Amniotic epithelial cell (primary cell): ENCODE measurements at regions not wholly inside any gene's neighbourhood (a gene's known extent, or its start where the extent isn't known, plus 50 kb on each side); places are given as distances from the start of the nearest gene placed in this dataset.
A peak's percentile ranks its signal among the peaks of the same experiment; 100 is the strongest.

Experiments used
- DNase-seq: peaks from one replicate; pipeline ENCODE4 v3.0.0-alpha.2; 2010; ENCODE audit warnings: low read depth

DNA sequence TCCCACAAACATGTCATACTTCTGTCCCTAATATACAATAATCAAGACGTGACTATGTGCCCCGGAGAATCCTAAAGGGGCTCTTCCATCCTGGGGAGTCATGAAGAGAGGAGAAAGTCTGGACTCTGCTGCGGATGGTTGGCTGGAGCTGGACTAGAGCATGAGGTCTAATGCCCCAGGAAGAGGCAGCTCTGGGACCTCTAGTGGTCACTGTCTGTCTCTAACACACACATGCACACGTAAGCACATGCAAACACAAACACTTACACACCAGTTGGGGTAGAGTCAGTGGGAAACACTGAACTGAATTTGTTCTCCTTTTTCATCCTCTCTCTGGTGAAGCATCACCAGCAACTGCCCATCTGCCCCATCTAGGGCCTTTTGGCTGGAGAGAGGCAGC is 271.6 kb downstream of the TDRD15 start:
- no peak for DNase-seq

DNA sequence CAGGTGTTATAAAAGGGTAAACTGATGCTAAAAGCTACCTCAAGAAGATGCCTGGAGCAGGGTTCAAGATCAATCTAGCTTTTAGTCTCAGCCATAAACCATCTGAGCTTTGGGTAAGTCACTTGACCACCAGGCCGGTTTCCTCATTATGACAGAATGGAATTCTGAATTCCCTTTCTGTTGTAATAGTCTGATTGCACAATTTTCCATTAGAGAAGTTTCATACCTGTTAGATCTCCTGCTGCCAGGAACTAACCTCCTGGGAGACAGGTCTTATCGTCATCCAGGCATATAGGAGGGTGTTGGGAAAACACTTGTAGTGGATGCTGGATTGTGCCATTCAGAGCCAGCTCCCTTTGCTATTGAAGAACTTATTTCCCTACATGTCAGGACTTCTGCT is 272.5 kb downstream of the TDRD15 start:
- no peak for DNase-seq

DNA sequence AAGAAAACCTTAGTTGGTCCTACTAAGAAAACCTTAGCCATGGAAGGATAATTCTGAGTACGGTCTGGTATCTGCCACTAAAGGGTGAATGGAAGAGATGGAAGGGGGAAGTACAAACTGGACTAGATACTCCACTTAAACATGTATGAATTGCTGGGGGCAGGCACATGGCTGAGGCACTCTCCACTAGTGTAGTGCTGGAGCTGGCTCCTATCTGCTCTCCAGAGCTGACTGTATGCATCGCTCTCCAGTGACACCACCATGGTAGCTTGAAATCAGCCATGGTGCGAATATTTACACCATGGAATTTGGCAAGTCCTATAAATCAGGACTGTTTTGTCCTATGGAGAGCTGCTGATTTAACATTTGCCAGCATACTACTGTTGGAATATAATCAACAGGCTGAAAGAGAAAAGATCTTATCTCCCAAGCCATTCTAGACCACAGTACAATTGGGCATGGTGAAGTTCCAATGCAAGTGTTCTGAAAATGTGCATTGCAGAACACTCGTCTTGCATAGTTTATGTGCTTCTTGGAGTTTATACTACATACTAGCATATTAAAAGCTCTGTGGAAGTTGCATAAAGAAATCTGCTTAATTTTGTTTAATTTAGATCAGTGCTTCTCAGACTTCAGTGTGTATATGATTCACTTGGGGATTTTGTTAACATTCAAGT is 277.4 kb downstream of the TDRD15 start:
- no peak for DNase-seq

DNA sequence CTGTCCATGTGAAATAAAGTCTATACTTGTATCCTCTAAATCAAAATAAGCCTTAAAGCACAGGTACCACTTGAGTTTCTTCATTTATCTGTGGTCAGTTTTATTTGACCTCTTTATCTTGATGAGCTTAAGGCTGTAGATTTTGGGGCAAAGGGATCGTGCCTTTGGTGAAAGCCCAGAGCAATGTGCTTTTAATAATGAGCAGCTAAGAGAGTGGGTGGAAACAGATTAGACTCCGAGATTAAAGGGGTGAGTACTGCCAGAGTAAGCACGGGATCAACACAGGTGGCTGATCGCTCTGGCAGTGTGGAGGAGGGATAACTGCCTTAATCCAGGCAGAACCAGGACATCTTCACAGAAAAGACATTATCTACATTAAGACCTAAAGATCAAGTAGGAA is 280.4 kb downstream of the TDRD15 start:
- DNase-seq, result no peak

DNA sequence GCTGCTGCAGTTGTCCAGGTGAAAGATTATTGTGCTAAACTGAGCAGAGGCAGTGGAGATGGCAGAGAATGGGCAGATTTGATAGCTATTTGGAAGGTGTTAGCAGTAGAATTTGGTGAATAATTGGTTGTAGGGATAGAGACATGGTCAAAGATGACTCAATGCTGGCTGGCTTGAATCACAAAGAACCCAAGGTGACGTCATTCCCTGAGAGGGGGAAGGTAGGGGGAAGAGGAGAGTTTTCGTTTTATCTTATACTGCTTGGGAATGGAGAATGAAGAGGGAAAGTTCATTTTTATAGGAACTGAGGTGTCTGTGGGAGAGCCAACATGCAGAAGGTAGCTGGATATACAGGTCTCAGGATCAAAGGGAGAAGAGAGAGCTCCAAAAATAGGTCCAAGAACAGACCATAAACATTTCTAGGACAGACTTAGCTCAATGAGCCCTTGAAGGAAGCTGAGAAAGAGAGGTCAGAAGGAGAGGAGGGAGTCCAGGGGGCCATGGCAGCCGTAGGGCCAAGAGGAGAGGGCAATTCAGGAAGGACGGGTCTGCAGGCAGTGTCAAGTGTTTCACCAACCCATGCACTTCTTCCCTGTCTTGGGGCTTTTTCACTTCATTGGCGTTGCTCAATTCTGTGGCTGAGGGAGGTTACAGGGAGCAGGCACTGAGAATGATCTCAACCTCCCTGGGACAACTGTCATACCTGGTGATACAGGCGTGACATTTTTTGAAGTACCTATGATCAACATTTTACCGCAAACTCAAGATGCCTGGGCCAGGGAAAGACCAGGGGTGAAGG is 281.3 kb downstream of the TDRD15 start:
- DNase-seq, result no peak

DNA sequence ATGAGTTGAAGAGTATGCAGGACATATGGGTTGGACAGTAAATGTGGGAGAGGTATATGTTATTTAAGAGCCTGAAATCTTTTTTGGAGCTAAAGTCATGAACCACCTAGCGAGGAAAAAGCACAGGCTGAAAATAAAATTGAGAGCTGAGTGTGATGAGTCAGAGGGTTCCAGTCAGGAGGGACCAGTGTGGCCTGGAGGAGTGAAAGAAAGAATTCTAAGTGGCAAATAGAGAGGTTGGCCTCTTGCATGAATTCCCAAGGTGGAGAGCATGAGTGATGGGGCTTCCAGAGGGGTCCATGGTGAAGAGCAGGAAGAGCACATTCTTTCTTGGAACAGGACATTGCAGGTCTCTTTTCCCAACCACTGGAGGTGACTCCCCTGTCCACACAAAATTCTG is 282.6 kb downstream of the TDRD15 start:
- no peak for DNase-seq

DNA sequence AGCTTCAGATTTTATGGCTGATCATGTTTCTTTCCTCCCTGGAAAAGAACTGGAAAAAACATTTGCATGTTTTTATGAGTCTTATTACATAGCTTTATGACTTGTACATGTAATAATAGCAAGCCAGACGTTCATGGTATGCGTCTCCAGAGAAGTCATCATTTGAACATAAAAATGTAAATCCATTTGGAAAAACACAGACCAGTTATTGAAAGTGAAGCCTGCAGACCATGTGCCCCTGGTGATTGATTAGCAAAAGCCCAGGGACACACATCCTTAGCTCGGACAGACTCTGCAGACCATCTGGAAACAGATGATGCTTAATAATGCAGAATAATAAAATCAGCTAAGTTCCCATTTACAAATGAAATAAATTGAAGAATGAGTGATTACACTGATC is 283.1 kb downstream of the TDRD15 start:
- no peak for DNase-seq

DNA sequence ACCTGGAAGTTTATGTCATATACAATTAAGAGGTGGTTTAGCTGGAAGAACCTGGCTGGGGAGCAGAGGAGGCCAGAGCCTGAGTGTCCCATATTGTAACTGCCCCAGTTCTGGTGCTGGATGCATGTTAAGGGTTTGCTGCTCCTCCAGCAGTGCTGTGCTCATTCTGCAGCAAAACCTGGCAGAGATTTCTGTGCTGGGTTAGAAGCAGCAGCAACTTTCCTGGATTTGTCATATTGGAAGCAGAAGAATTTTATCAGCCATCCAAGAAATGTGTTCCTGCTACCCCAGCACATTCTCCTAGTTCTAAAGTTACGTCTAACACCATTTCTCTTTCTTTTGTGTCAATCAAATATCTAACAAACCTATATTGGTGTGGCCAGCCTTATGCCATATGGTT is 284.1 kb downstream of the TDRD15 start:
- no peak for DNase-seq

DNA sequence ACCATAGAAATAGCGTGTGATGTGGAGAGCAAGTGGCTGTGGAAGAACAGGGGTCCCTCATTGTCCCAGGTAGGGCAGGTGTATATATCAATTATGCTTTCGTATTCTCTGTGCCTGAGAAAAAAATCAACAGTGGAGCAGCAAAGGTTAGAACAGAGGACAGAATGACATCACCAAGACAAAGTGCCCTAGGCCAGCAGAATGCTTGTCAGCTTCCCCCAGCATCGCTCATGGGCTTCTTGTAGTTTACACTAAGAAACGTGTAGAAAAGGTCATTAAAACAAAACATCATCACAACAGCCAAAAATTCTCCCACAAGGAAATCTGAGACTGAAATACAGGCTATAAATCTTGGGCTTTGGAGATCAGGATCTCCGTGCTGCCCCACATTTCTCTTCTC is 288.0 kb downstream of the TDRD15 start:
- DNase-seq, result no peak

DNA sequence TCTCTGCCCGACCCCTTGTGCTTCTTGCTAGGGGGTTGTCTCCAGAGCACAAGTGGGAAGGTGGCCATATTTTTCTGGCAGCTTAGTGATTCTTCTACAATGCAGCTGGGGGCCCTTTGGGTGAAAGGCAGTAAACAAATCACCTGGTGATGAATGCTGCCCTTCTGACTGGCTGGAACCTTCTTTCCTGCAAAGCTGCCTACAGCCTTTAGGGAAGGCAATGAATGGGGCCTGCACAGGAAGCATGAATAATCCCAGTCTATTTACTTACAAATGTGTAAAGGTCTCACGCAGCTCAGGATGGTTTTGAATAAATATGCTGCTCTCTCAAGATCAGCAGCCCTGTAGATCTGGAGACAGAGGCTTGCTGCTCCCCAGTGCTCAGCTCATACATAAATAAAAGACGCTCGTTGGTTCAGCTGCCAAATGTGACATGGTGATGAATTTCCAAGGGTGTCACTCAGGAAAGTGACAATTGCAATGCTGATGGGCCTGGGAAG is 289.2 kb downstream of the TDRD15 start:
- DNase-seq, result no peak

DNA sequence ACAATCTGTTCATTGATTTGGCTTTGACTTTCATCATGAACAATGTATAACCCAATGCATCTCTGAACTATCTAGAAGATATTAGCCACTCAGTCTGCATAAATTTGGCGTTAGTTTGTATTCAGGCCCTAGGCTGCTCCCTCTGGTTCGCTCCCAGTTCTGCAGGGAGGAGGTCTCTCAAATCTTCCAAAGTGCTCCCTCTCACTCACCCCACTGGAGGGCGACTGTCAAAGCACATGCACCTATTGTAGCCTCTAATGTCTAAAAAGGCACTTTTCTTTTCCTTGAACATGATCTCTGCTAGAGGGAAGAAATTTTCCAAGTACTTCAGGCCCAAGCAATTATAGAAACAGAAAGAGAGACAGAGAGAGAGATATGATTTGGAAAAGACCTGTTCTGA is 291.5 kb downstream of the TDRD15 start:
- no peak for DNase-seq

DNA sequence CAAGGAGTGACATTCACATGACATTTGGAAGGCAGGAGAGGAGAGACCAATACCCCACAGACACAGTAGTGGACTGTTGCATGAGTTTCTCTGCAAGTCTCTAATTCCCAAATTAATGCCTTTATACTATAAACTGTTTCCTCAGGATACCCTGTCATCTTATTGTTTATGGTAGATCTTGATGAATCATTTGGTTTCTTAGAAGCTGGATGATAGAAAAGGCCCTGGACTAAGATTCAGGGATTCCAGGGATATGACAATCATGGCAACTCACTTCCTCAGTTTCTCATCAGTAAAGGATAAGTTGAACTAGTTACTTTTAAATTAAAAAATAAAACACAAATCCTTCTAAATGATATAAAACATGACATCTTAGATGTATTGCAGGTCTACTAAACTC is 292.5 kb downstream of the TDRD15 start:
- no peak for DNase-seq

DNA sequence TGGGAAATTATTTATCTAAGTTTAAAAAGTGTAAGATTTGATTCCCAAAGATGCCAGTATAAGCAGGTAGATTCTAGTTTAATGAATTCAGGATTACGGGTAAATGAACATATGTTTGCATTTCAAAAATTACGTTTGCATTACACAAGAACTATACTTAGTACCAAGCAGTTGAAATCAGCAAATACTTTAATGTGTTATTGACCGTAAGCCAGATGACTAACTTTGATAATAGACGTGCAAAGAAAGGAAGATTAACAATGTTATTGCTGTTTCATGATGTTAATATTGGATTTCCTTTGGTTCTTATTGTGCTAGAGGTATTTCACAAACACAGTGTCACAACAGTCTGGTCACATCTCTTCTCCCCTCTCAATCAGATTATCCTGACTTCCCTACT is 294.7 kb downstream of the TDRD15 start:
- no peak for DNase-seq

DNA sequence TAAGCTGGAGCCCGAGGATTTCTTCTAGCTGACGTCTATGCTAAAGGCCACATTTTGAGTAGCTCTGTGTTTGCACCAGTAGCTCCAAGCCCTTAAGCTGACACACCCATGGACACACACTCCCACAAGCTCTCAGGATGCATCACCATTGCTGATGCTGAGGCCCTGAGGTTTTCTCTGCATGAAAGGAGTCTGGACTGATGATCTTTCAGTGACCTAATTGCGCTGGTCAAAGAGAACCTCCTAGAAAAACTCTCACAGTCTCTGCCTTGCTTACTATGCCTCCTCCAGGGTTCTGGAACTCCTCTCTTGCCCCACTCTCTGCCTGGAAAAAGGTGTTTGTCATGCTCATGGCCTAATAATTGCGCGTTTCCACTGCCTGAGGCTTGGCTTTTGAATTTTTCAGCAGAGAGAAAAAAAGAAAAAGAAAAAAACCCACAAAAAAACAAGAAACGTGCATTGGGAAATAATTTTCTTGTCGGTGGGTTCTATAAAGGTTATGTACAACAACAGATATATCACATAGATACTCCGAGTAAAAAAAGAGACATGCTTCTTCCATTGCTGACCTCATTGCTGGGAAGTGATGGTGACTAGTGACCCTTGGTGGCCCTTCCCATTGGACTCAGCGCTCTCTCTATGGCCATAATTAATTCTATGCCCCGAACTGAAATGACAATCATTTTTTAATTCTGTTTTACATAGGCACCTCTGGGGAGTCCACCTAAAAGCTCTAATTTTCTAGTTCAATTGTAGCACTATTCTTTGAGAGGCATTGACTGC is 297.0 kb downstream of the TDRD15 start:
- DNase-seq, result no peak

DNA sequence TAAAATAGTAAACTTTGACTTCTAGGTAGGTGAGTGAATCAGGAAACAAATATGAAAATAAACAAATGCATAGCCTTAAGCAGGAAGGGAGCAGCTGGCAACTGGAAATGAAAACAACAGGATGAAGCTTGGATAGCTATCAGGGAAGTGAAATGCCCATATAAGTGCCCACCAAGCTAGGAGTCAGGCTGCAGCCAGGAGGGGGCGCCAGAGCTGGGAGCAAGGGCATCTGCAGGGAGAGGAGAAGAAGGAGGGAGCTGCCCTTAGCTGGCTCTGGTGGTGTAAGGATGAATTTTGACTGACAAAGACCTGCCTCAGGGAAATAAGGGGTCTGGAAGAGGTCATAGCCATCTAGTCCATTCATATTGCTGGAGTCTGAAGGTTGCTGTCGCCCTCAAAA is 298.3 kb downstream of the TDRD15 start:
- DNase-seq, result peak; percentile 5

DNA sequence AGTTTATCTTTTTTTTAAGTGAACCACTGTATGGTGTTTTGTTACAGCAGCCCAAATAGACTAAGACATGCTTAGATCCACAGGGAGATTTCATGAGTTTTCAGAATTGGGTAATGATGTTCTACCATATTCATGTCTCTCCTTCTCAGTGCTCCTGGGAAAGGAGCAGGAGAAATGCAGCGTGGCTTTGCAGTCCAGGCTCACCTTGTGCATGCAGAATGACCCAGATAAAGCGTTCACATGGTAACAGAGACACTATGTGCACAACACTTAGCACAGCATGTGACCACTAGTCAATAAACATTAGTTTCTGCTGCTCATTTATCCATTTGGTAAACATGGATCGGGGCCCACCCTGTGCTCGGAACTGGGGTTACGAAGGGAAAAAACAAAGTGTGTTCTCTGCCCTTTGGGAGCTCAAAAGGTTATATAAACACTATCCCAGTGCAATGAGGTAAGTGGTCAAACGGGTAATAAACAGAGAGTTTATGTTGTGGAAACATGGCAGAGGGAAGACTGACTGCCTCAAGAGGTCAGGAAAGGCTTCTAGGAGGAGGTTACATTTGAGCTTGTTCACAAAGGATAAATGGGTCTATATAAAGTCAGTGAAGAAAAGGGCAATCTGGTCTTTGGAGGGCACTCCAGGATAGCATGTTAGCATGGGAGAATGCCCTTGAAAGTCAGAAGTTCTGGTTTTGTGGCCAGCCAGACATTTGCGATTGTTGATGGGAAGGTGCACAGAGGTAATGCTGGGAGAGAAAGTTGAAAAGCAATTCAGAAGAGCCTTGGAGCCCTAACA is 299.2 kb downstream of the TDRD15 start:
- DNase-seq, result no peak

DNA sequence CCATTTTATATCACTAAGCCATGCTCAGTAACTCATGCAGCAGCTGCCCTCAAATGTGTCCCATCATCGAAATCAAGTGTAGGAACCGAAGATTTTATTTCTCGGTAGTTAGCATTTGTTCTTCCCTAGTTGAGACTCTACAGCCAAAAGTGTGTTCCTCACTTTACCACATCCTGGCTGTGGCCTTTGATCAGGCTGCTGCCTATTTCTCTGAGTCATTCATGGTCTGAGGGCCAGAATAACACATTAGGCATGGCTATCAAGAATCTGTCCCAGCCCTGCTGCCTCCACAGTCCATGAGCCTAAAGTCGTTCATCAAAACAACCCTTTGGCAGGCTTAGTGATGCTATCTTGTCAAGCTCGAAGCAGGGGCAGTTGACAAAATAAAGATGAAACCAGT is 300.1 kb downstream of the TDRD15 start:
- DNase-seq, result no peak

DNA sequence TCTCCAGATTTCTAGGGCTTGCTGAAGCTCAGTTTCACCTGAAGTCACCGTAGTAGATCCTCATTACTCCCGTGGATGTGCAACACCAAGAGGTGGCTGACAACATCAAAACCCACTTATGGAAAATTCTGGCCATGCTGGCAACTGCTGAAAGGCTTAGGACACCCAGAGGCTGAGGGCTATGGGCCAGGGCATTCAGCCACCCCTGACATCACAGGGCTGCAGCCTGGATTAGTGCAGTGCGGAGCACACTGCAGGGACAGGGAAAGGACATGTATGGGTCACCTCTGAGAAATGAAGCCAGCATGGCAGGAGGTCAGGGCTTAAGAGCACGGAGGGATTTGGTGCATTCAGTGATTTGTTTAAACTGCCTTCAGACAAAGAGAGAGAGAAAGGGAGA is 300.6 kb downstream of the TDRD15 start:
- no peak for DNase-seq

DNA sequence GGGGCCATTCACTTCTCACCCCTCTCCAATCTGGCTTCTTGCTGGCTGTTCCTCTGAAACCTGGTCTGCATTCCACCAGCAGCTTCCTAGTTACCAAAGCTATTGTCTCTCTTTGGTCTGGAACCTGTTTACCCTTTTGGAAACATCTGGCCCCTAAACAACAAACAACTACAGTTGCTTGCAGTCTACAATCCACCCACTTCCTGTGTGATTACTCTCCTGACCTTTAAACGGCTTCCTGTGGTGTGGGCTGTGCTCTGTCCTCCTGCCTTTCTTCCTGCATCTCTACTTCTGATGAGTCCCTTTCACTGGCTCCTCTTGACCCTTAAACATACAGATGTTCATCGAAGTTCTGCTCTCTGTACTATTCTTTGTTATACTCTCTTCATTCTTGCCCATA is 303.8 kb downstream of the TDRD15 start:
- no peak for DNase-seq

DNA sequence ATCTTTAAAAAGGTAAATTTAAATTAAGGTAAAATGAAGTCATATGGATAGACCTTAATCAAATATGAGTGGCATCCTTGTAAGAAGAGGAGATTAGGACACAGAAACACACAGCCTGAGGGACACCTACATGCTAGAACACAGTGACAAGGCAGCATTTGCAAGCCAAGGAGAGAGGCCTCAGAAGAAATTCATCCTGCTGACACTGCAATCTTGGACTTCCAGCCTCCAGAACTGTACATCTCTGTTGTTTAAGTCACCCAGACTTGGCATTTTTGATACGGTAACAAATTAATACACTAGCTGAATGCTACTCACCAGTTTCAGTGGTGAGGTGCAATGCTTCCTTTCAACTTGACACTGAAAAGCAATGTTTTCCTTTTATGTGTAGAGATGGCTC is 305.0 kb downstream of the TDRD15 start:
- no peak for DNase-seq

DNA sequence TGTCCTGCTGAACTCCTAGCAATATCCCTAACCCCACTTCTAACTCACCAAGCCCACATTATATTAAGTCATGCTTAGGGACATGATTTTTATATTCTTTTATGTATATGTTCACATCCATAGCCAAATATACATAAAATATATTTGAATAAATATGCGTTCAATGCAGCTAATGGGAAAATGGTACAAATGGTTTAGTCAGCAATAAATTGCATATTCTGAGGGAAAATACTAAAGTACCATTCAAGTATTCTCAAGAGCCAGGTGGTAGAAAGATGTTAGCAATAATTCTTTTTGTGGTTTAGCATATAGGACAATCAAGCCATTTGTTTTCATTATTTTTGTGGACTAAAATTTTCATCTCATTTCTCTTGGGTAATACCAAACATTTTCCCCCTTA is 306.0 kb downstream of the TDRD15 start:
- DNase-seq, result no peak

DNA sequence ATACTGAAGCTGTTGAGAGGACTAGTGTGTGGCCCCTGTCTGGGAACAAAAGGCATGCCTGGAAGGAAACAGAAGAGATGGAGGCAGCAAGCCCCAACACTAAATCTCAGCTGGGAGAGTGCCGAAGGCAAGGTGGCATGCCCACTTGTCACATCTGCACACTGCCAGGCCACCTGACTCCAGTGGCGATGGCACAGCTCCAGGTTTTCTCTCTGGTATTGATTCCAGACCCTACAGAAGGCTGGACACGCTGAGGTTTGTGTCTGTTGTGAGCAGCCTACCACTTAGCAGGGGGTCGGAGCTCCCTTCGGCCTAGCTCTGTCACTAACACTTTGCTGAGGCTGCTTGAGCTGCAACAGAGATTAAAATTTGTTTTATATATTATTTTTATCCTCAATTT is 307.3 kb downstream of the TDRD15 start:
- no peak for DNase-seq
